Cardiac fibroblast (primary cell): ENCODE measurements at regions not wholly inside any gene's neighbourhood (a gene's known extent, or its start where the extent isn't known, plus 50 kb on each side); places are given as distances from the start of the nearest gene placed in this dataset.

ENCODE experiments used
- DNase-seq, 2 donors: peaks; one replicate each; pipeline versions ENCODE4 v3.0.0 to v3.0.0-alpha.2; 2010; ENCODE audit warnings: low read depth in 2 of 2
- H3K4me3 ChIP-seq, 2 donors: replicated peaks in 1 of 2; 1 replicate in 1 of 2; 2 replicates in 1 of 2; pipeline ENCODE4 v1.5.1; 2011; ENCODE audit warnings: low read depth in 2 of 2, low read length in 2 of 2, mild to moderate bottlenecking in 2 of 2, moderate library complexity in 1 of 2
- TF ChIP-seq, protein P1 (sequence below): IDR thresholded peaks from one replicate; pipeline ENCODE4 v1.5.1; 2011; ENCODE audit warnings: low read depth, mild to moderate bottlenecking, low read length, inconsistent platforms

DNA sequence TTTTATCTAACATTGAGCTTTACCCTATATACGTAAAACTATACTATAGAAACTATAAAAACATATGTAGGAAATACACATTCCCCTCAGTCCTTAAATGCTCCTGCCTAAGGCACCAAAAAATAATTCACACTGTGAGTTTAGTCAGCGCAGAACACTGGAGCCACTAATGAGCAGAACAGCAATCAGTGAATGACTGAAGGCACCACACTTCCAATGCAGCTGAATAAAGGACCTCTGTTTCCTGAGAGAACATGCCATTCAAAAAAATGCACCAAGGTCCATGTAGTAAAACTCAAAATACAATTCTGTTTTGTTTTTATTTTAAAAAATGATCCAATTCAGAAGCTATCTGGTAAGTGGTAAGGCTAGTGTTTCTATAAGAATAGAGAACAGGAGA is 1280.6 kb upstream of the NRXN1 start:
- DNase-seq, result no peak
- TF ChIP-seq, protein P1, sequence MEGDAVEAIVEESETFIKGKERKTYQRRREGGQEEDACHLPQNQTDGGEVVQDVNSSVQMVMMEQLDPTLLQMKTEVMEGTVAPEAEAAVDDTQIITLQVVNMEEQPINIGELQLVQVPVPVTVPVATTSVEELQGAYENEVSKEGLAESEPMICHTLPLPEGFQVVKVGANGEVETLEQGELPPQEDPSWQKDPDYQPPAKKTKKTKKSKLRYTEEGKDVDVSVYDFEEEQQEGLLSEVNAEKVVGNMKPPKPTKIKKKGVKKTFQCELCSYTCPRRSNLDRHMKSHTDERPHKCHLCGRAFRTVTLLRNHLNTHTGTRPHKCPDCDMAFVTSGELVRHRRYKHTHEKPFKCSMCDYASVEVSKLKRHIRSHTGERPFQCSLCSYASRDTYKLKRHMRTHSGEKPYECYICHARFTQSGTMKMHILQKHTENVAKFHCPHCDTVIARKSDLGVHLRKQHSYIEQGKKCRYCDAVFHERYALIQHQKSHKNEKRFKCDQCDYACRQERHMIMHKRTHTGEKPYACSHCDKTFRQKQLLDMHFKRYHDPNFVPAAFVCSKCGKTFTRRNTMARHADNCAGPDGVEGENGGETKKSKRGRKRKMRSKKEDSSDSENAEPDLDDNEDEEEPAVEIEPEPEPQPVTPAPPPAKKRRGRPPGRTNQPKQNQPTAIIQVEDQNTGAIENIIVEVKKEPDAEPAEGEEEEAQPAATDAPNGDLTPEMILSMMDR, result no peak
- H3K4me3 ChIP-seq, result no peak overlapping the region

DNA sequence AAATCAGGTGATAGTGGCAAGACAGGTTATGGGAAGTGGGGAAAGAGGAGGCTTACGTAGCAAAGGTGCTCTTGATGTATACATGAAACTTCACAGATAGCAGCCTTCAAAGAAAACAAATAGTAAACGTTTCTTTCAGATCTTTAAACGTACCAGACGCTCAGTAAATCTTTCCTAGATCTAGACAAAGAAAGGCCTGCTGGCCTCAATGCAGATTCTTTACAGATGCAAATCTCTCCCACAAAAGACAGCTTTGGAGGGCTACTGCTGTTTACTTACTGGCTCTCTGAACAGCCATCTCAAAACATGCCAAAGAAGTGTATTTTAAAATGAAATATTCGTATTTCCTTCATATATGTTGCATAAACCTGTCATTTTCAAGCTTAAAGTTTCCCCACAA is 1279.9 kb upstream of the NRXN1 start:
- no peak overlapping the region for H3K4me3 ChIP-seq

DNA sequence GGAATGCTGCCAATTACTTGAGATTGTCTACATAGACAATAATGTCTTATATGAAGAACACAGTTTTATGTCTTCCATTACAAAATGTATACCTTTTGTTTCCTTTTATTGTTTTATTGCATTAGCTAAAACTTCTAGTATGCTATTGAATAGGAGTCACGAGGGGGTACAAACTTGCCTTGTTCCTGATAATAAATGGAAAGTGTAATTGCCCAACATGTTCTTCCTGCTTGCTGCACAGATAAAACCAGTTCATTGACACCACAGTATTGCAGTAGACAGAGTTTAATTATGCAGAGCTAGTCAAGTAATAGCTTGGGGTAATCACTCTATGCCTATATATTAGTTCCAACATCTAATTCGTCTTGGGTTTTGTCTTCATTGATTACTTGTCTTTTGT is 1276.2 kb upstream of the NRXN1 start:
- TF ChIP-seq, protein P1, result no peak
- H3K4me3 ChIP-seq, result no peak overlapping the region
- DNase-seq, result no peak

More for the DNA sequence above, 1279.9 kb upstream of the NRXN1 start:
- DNase-seq, result no peak
- TF ChIP-seq, protein P1, result no peak

DNA sequence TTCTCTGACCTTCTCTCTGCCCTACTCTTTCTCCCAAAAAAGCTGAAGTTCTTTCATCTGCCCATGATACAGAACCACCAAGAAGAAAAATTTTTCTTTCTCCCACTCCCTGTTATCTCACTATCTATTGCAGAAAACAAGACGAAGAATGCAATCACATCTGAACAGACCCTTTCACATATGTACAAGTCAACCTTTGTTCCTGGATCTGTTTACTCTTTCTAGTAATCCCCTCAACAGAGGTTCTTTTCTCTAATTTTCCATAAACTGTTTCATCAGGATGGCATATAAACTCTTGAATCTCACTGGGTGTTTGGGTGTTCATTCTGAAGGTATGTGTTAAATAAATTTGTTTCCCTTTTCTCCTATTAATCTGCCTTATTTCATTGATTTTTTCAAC is 1262.7 kb upstream of the NRXN1 start:
- H3K4me3 ChIP-seq, result no peak overlapping the region
- TF ChIP-seq, protein P1, result no peak
- no peak for DNase-seq

DNA sequence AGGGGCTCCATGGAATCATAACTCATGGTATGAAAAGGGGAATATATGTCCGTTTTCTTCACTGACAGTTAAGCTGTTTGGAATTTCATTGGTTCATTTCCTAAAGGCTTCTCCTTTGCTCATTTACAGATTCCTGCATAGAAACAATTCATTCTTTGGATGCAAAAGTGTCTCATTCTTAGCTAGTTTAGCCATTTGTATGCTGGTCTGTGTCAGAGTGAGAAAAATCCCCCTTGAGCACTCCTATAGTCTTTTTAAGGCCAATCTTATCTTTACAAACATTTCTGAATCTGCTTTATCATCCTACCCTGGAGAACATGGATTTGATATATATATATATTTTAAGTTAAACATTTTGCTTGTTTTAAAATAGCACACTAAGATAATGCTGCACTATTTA is 1260.9 kb upstream of the NRXN1 start:
- no peak overlapping the region for H3K4me3 ChIP-seq
- TF ChIP-seq, protein P1, result no peak
- DNase-seq, result no peak

DNA sequence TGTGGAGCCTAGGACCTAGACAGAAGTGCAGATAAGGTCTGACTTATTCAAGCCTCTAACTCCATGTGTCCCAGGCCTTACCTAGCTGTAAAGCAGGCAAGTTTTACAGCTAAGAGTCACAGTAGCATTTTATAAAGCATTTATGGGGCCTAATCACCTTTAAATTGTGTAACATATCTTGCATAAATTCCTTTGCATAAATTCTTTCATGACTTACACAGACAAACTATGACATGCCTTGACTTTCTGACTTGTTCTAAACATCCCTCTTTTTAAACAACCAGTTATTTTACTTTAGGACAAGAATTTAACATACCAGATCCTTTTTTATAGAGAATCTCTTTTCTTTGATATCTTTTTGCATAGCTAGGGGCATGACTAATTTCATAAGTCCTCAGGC is 1257.8 kb upstream of the NRXN1 start:
- TF ChIP-seq, protein P1, result no peak
- peak; percentile 0 to 13 for DNase-seq
- no peak overlapping the region for H3K4me3 ChIP-seq

DNA sequence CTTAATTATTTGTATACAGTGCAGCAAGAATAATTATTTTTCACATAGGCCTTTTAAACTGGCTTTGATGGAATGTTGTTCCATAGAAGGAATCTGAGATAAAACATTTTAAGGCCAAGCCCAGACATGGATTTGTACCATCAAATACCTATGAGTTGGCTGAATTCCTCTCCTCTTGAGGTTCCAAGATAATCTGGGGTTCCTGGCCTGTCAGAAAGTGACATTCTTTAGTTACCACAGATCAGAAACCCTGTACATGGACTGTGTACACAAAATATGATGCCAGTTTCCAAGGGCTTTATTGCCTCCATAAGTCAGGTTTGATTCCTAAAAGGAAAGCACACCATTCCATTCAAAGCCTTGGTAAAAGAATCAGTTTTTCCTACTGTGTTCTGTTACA is 1256.7 kb upstream of the NRXN1 start:
- TF ChIP-seq, protein P1, result no peak
- no peak overlapping the region for H3K4me3 ChIP-seq
- peak in 1 of 2 donors; percentile 1 for DNase-seq
